Central memory CD4-positive, alpha-beta T cell (primary cell): ENCODE measurements at regions not wholly inside any gene's neighbourhood (a gene's known extent, or its start where the extent isn't known, plus 50 kb on each side); places are given as distances from the start of the nearest gene placed in this dataset.

Source experiments
- DNase-seq: peaks from one replicate; pipeline ENCODE4 v3.0.0; 2022

DNA sequence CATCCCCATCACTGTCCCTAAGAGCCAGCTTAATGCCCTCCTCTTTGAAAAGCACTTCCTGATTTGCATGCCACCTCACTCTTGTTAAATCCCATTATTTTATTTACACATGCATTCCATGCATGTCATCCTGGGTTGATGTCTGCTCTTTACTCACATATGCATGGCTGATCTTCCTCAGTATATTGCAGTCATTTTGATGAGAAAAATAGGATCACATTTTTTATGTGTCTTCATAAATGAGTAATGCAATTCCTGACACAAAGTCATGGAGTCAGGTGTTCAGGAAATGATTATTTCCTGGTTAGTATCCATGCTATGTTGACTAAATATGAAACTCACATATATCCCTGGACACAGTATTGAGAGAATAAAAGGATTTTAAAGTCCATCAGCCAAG is 204.7 kb downstream of the SLIT2 start:
- DNase-seq = no peak

DNA sequence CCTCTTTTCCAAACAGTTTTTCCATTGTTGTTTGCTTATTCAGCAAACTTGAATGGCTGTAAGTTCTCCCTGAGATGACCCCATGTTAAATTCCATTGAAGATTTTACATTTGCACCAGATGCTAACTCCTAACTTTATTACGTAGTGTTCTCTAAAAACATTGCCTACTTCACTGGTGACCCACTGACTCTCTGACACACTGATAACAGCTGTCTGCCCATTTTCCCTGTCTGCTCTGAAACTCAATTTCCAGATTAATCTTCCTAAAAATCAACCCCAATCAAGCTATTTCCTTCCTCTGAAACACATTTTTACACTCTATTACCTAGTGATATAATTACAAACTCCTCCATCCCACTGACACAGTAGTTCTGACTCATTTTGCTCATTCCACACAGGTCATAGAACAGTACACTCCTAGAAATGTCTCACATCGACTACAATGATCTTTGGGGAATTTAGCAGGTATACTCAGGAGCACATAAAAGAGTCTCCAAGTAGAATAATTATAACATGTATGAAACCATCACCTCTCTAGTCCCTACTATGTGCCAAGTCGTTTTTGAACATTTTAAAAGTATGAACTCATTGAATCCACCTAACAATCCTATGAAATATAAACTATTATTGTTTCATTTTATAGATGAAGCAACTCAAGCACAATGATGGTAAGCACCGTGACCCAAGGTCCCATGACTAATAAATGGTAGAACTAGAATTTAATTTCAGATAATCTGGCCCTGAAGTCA is 210.9 kb downstream of the SLIT2 start:
- no peak for DNase-seq

DNA sequence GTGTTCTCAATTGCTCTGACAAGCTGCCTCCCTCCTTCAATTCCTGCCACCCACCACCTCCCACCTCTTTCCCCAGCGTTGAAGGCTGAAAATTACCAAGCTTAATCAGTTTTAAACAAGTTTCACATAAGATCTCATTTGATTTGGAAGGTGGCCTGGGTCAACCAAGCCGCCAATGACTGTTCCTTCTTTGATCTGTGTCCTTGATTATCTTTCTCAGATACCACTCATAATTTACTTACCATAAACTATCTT is 211.4 kb downstream of the SLIT2 start:
- DNase-seq = no peak

DNA sequence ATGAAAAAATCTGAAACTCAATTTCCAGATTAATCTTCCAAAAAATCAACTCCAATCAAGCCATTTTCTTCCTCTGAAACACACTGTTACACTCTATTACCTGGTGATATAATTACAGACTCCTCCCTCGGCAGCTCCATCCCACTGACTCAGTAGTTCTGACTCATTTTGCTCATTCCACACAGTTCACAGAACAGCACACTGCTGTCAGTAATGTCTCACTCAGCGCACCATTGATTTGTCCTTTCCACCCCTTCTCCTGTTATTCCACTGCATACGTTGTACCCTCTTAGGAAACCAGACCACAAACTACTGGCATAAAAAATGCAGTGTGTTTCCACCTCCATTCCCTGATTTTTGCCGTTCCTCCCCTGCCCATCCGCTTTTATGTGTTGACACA is 212.7 kb downstream of the SLIT2 start:
- DNase-seq = no peak

DNA sequence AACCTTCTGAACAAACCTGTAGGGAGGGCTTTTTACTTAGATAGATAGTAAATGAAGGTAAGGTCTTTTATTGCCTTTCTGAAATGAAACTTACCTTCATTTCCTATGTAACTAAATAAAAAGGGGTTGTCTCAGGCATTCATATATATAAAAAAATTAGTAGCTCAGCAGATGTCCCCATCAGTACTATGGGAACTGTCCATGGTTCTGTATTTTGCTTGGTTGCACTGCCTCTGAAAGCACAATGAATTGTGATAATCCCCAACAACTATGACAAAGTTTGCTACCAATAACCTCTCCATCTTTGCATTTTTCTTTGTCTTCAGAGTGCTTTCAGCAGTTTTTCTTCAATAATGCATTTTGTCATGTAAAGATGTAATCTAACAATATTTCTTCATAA is 222.4 kb downstream of the SLIT2 start:
- DNase-seq = no peak

DNA sequence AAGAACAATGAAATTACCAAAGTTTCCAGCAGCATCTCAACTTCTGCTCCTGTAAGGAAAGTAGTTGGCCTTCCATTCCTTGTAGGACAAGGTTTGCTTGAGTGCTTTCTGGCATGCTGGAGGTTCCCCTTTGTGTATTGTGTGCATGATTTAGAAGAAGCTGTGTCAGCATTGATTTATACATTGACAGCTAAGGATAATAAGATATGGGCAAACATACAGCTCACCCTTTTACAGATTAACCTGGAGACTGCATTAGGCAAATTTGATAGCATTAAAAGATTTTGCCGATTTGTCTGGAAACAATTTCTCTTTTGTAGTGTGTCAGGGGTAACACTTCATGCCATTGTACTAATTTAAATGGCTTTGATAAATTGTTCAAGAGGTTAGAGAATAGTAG is 221.8 kb upstream of the PACRGL start:
- DNase-seq = no peak

DNA sequence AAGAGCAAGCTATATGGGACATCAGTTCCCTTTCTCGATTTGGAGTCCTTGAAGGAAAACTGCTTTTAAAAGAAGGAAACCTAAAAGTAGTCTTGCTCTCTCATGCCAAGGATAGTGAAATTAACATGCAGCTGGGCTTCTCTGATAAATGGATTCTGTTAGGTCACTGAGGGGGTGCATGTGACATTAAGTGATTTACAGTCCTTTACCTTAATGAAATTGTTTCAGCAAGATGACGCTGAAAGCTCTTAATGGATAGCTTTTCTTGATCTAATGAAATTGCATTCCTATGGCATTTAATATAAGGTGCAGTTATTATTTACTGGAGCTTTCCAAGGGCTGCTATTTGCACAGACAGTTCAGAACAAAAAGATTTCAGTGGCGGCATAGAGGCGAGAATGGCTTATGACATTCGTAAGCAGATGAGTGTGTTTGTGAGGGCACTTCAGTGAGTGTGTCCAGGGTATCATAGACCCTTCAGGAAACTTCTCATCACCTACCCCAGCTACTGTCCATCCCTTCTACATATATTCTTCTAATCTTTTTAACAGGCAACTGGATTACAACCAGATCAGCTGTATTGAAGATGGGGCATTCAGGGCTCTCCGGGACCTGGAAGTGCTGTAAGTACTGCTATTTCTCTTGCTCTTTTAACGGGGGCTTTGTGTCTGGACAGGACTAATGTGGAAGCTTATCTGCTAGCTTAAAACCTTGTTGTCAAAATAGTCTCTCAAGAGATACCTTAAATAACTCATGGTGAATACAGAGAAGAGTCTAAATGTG is 219.9 kb upstream of the PACRGL start:
- DNase-seq = no peak

DNA sequence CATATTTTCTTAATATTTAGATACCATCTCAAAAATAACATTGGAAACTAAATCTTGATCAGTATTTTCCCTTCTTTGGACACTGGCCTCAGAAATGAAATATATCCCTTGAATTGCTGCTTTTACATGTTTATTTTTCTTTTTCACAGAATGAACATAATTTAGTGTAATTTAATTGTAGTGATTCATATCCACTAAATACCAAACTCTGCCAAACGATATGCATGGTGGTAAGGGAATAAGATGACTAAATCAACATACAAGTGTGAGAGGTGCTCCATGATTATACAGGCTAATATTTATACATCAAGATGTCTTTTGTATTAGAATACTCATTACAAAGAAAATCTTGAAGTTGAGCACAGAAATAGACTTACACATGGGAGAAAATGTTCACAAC is 216.8 kb upstream of the PACRGL start:
- DNase-seq = no peak

DNA sequence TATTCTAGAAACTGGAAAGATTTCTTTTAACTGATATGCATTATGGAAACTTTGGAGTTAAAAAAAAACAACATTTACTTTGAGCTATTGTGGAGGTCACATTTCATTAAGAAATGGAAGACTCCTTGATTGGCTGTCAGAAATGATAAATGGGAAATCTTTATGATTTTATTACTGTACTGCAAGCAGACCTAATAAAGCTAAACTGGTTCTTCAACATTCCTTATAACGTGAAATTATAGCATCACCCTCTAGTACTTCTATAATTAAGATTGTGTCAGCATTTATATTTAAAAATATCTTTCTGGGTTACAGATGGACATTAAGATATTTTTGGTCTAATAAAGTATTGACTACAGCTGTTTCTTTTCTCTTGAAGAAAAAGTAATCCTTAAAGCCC is 213.8 kb upstream of the PACRGL start:
- DNase-seq = no peak

DNA sequence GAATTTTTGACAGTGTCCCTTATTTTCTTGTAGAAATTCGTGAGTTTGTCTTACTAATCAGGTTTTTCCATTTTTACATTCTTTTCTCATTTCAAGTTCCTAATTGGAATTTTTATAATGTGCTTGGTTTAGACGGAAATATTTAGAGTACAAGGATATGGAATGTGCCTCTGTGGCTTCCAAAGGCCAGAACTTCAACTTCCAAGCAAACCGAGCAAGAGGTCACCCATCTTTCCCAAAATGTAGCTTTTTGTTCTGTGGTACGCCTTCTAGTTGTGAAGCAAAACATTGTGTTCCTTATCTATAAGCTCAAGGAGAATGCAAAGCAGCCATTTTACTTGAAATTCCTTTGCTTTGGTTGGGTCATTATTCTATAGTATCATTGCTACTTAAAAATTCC is 212.8 kb upstream of the PACRGL start:
- DNase-seq = no peak

DNA sequence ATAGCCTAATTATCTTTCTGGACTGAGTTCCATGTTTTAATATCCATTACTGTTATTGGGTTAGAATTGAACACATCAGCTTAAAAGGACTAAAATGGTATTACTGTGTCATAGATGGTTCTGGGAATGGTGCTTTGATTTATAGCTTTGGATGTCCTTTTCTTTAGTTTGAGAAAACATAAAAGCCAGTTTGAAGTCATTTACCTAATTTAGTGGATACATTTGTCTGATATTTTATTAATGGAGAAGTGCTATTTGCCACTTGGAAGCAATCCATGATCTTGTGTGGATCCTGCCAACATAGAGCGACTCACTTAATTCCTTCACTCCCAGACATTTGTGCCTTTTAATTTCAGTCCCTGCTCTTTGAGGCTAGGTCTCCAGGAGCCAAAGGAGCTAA is 212.4 kb upstream of the PACRGL start:
- no peak for DNase-seq

DNA sequence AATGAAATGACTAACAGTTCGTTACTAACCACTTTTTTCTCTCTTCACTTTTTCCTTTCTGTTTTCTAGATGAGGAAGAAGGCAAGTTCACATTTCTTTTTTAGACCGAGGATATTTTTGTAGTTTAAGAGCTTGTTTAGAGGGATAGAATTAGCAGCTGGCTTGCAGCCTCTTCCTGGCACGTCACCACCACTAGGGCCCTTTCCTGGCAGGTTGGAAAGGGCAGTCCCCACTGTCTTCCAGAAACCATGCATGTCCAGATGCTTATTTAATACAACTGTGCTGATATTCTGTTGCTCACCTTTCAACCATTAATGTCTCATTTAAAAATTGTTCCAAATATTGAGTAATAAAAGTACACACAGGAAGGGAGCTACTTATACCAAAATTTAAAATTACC is 209.5 kb upstream of the PACRGL start:
- DNase-seq = no peak

DNA sequence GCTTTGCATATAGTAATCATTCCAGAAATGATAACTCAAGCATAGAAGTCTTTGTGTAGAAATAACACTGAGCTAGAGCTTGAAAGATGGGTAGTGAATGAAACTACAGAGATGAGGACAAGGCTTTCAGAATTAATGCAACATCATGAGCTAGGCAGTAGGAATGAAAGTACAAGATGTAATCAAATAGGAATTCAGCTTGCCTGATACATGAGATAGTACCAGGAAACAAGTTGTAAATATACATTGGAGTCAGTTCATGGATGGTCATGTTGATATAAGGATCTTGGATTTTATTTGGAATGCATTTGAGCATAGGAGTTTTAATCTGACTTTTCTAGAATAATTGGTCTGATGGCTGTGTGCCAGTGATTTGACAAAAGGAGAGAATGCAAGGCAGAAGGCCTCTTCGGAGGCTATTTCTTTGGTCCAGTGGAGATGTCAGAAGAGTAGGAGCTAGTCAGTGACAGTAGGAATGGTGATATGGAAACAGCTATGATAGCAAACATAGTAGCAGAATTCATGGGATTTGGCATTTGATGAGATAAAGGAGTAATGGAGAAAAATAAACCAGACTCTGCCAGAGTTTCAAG is 206.4 kb upstream of the PACRGL start:
- no peak for DNase-seq

DNA sequence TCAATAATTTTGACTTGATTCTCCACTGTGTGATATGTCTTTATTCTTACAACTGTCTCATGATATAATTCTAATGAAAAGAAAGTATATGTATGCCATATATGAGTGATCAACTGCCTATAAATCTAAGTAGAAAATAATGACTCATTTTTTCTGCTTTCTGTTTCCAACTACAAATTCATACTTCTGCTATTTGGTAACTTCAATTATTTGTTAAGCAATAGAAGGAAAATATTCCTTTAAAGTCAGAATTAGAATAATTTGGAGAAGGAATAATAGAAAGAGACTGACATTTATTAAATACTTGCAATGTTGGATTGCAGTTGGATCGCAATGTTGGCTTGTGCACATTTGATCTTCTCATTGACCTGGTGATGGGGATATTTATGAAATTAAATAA is 204.2 kb upstream of the PACRGL start:
- DNase-seq = no peak

DNA sequence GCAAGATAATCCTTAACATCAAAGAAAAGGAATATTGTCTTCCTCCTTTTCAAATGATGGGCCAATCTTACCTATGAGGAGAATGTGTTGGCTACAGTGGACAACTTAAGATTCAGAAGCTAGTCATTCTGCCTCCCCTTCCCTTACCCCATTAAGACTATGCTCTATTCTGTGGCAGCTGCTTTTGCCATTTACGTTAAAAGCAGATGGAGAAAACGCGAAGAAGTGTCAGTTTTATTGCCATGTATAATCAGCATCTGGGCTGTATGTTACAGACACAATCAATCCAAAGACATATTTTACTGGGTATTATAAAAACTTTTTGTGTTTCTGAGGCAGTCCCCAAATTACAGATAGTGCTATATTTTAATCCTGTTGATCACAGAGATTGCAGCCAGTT is 196.1 kb upstream of the PACRGL start:
- no peak for DNase-seq

DNA sequence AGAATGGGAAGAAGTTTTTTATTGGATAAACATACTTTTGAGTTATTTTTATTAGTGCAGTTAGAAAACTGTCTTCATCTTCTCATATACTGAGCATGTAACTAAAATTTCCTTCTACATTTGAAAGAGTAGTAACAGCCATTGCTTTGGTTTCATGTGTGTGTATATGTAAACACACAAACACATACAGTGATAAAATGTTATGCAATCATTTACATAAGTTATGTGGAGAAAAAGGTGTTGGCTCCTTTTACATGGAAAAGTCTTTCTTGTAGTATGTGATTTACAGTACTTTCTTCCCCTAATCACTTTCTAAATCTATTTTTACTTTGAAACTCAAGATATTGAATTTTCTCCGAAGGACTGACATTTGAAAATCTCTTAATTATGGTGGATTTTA is 194.3 kb upstream of the PACRGL start:
- DNase-seq = no peak

DNA sequence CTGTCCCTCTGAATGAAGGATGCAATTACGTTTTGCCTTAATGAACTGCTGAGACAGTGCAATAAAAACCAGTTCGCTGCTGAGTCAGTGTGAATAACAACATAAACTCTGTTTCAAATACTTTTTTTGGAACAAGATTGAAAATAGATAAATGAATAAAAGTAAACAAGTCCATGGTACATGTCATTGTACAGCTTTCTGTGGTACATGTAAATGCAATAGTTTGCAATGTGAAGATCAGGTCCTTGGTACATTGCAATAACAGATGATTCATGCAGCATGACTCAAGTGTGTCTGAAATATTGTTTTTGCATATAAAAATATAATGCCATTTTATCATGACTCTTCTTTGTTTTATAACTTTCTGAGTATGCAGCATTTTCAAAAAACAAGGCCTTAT is 193.4 kb upstream of the PACRGL start:
- no peak for DNase-seq

DNA sequence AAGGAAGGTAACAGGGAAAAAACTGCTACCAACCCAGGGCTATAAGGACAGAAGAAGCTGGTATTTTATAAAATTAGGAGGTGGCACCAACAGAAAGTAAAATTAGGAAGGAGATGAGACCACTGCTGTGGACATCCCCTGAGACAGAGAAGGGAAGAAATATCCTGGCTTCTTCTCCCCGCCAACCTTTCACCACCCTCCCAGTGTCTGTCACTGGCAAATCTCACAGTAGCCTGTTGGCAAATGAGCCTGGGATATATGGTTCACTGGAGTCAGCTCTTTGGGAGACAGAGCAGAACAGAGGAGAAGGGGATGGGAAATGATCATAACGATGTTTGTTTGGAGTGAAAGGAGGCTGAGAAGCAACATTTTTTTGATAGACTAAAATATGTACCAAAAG is 190.9 kb upstream of the PACRGL start:
- DNase-seq = no peak

DNA sequence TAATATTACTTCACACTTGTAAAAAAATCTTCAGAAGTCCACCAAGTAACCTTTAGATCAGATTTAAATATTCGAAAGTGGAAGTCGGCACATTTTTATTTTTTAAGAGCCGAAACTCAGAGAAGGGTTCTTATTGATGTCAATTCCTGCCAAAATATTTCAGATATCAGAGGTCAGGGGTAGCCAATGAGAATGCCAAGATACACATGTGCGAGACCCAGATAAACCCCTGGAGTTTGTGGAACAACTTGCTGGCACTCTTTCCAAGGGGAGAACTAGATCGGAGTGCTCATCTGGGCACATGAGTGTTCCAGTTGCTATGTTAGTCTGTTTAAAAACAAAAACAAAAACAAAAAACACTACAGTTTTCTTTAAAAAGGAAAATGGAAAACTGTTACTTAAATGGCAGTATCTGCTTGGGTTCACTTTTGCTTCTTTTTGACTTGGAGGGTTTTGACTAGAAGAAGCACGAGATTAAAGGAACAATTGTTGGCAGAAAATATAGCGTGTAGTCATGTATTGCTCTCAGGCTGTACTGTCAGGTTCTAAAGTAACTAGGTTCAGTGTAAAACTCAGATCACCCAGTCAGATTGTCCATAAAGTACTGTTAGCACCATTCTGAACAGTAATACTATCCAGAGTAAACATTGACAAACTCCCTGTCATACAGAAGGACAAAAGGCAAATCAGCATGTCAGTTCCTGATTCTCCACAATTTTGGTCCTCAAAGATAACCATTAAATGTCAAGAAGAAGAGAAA is 188.0 kb upstream of the PACRGL start:
- DNase-seq = no peak

DNA sequence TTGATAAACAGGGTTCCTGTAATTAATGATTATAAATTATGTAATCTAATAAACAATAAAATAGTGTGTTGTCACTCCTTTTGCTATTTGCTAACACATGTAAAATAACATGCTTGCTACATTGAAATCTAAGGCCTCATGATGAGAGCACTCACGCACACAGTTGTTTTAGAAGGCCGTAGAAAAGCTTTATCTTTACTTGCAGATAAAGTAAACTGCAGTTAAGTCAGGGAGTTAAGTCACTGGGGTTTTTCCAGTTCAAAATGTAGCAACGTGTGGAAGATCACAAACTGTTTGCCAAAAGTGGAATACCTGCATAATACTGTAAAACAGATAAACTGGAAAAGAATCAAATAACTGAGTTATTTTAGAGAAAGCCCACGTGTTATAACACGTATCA is 187.3 kb upstream of the PACRGL start:
- no peak for DNase-seq

DNA sequence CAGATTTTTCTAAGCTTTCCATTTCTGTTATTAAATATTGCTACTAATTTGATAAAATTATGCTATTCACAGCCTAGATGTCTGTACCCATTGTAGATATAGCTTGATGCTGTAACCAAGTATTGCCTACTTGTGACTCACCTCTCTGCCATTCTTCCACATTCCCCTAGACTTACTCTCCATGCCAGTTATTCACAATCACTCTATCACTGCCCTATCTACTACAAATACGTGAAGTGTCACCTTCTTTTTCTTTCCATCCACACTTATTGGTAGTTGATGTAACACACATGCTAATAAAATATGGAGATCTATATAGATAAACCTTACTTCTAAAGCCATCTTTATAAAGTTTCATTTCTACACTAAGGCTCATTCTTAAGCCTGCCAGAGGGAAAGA is 179.4 kb upstream of the PACRGL start:
- DNase-seq = no peak

DNA sequence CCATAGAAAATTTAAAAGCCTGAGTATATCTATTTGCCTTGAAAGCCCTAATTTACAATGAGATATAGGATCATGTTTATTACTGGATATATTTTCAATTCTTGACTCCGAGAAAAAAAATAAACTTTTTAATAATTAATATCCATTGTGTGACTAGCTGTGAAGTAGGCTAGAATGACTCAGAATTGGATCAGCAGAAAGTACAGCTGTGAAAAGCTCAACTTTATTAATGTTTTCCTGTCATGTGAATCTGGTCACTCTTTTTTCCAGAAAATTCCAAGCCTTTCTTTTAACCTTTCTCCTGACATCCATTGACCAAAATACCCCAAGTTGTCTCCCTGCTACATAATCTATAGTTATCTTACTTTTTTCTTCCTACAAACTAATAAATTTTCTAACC is 171.8 kb upstream of the PACRGL start:
- no peak for DNase-seq

DNA sequence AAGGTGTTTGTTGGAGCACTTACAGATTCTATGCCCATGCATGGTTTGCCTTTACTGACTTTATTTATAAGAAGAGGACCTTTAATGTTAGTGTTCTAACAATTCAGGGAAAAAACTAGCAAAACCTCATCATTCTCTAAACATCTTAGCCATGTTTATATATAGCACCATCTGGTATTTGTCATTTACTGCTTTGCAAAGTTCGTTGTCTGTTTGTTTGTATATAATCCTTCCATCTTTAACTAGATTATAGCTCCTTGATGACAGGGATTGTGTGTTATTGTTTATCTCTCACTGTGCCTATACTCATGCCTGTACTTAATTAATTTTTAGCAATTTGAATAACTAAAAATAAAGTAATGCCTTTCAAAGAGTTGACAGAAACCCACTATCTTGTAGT is 170.6 kb upstream of the PACRGL start:
- DNase-seq = no peak
